Coronary artery (tissue), 2 donors: ENCODE measurements at regions not wholly inside any gene's neighbourhood (a gene's known extent, or its start where the extent isn't known, plus 50 kb on each side); places are given as distances from the start of the nearest gene placed in this dataset.

ENCODE experiments used
- DNase-seq: peaks from one replicate; pipeline ENCODE4 v3.0.0-alpha.2; 2017; ENCODE audit warnings: low spot score
- H3K27ac ChIP-seq, 2 donors: fragments of 200-600 bp; sonication (generic); one replicate each; pipeline ENCODE4 v1.5.1; 2016 to 2019
- H3K4me3 ChIP-seq: fragments of 200-600 bp; sonication (generic); 2 replicates; pipeline ENCODE4 v1.5.1; 2016; ENCODE audit warnings: mild to moderate bottlenecking, moderate library complexity
- CTCF ChIP-seq: fragments of 200-600 bp; sonication (generic); IDR thresholded peaks from one replicate; pipeline ENCODE4 v1.5.1; 2019; ENCODE audit warnings: antibody characterized with exemption

DNA sequence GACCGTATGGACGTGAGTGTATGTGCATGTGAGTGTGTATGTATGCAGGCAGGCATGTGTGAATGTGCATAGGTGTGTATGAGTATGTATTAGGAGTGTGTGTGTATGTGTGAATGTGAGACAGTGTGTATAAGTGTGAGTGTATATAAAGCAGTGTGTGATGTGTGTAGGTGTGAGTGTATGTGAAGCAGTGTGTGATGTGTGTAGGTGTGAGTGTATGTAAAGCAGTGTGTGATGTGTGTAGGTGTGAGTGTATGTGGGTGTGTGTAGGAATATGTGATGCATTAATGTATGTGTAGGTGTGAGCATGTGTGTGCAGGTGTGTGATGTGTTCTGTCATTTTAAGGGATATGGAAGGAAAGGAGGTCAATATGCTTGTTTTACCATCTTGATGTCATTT lies 215.5 kb downstream of the GADD45G start:
- TF ChIP-seq CTCF, result no peak
- Histone ChIP-seq H3K27ac (no peak overlapping the region), H3K4me3 (no peak overlapping the region)
- DNase-seq, result peak; percentile 8

DNA sequence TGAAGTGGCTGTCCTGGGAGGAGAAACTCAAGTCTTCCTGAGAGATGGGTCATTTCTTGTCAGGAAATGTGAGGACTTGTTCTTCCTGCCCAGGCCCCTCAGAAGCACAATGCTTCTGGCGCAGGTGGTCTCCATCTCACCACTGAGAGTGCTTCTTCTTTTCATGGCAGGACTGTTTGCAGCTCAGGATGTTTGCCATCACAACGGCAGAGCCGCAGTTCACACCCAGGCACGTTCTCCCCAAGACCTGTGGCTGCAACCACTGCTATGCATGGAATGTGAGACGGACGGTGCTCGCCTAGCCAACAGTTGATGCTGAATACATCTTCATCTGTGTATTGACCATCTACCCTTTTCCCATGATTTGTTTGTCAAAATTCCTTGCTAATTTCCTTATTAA lies 216.3 kb downstream of the GADD45G start:
- H3K27ac ChIP-seq, result no peak overlapping the region
- no peak for TF ChIP-seq CTCF
- H3K4me3 ChIP-seq, result no peak overlapping the region
- DNase-seq, result peak; percentile 46

GRCh38 chr9:89822996-89823395 lies 218.2 kb downstream of the GADD45G start:
- Histone ChIP-seq H3K27ac (no peak overlapping the region), H3K4me3 (no peak overlapping the region)
- no peak for TF ChIP-seq CTCF
- DNase-seq, result peak; percentile 47

DNA sequence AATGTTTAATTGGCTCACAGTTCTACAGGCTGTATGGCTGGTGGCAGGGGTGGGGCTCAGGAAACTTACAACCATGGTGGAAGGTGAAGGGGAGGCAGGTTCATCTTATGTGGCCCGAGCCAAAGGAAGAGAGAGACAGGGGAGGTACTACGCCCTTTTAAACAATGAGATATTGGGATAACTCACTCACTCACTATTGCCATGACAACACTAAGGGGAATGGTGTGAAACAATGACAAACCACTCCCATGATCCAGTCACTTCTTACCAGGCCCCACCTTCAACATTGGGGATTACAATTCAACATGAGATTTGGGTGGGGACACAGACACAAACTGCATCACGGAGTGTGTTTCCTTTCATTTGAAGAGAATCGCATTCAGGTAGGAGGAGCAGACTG lies 220.9 kb downstream of the GADD45G start:
- Histone ChIP-seq H3K4me3 (no peak overlapping the region), H3K27ac (no peak overlapping the region)
- no peak for TF ChIP-seq CTCF
- DNase-seq, result no peak

DNA sequence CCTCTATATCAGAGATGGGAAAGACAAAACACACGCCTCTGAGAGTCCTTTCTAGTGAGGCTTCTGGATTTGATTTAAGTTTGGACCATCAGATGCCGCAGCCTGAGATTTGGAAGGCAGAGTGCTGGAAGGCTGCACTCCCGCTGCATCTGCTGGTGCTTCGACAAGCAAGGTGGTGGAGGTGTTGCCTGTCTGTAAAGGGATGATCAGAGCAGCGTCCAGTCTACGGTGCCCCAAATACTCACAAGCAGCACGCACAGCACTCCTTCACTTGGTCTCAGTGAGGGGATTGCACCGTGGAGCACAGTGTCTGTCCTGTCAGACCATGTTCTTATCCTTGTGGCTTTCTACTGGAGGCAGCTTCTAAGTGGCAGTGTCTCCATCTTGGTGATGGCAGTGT lies 221.4 kb downstream of the GADD45G start:
- TF ChIP-seq CTCF, result no peak
- H3K4me3 ChIP-seq, result no peak overlapping the region
- H3K27ac ChIP-seq, result no peak overlapping the region
- DNase-seq, result no peak

GRCh38 chr9:89829346-89829745 lies 224.5 kb downstream of the GADD45G start:
- no peak for DNase-seq
- Histone ChIP-seq H3K4me3 (no peak overlapping the region), H3K27ac (no peak overlapping the region)
- no peak for TF ChIP-seq CTCF

GRCh38 chr9:89835666-89836065 lies 230.9 kb downstream of the GADD45G start:
- no peak for TF ChIP-seq CTCF
- no peak for DNase-seq
- H3K4me3 ChIP-seq, result no peak overlapping the region

More at GRCh38 chr9:89835666-89836065, 230.9 kb downstream of the GADD45G start:
- H3K27ac ChIP-seq, result no peak overlapping the region
